Ectodermal cell (in vitro differentiated cells): ENCODE measurements at regions not wholly inside any gene's neighbourhood (a gene's known extent, or its start where the extent isn't known, plus 50 kb on each side); places are given as distances from the start of the nearest gene placed in this dataset.
"Not testable (repeated sequence)": the region's sequence is repeated elsewhere in the genome, so short reads cannot be mapped to it uniquely, and the experiment has no call there.

Experiments used
- H3K27ac ChIP-seq: 2 replicates; pipeline ENCODE4 v1.7.0; 2013; ENCODE audit warnings: mild to moderate bottlenecking, low read depth, low read length; ENCODE audit not compliant: insufficient read depth, poor library complexity, severe bottlenecking
- H3K27me3 ChIP-seq: 2 replicates; pipeline ENCODE4 v1.7.0; 2013; ENCODE audit warnings: mild to moderate bottlenecking, low read length; ENCODE audit not compliant: insufficient read depth, control insufficient read depth, poor library complexity, severe bottlenecking
- H3K36me3 ChIP-seq: one replicate; pipeline ENCODE4 v1.7.0; 2013; ENCODE audit warnings: low read length; ENCODE audit not compliant: control insufficient read depth, insufficient read depth
- H3K4me1 ChIP-seq: one replicate; pipeline ENCODE4 v1.7.0; 2013; ENCODE audit warnings: low read length; ENCODE audit not compliant: control insufficient read depth, insufficient read depth
- H3K4me3 ChIP-seq: 2 replicates; pipeline ENCODE4 v1.7.0; 2013; ENCODE audit warnings: low read depth, low read length, control low read depth; ENCODE audit not compliant: insufficient read depth
- H3K9me3 ChIP-seq: 2 replicates; pipeline ENCODE4 v1.7.0; 2013; ENCODE audit warnings: mild to moderate bottlenecking, low read length, moderate library complexity; ENCODE audit not compliant: control insufficient read depth
- WGBS, 2 experiments: methylation state at CpG; one replicate each; pipeline ENCODE4 v1.1.7; 2013; ENCODE audit warnings: missing lambda C conversion rate in 2 of 2; 5-methylcytosine and 5-hydroxymethylcytosine counted together

DNA sequence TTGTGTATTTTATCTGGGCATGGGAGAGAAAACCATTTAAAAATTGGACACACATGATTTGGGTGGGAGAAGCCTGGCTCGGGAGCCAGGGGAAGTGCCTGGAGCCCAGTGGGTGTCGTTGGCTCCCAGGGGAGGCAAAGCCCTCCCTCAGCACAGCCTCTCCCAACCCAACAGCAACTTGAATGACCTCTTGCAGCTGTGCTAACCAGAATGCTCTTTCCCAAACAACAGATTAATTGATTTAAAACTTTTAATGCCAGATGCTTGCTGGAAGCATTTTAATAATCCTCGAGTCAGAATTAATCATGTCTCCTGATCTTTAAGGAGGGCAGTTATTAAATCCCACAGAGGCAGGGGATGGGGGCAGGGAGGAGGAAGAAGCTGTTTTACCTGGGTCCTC, 401.6 kb downstream of the BUD13 start:
- Histone ChIP-seq H3K9me3 (no peaks in the 10 kb centered on the region), H3K36me3 (no peaks in the 10 kb centered on the region), H3K27me3 (no peaks in the 10 kb centered on the region), H3K27ac (no peak overlapping the region), H3K4me1 (no peaks in the 10 kb centered on the region), H3K4me3 (no peak overlapping the region)
- WGBS, 2 experiments: 93 to 95% methylated on average over 3 of the region's 3 CpGs

DNA sequence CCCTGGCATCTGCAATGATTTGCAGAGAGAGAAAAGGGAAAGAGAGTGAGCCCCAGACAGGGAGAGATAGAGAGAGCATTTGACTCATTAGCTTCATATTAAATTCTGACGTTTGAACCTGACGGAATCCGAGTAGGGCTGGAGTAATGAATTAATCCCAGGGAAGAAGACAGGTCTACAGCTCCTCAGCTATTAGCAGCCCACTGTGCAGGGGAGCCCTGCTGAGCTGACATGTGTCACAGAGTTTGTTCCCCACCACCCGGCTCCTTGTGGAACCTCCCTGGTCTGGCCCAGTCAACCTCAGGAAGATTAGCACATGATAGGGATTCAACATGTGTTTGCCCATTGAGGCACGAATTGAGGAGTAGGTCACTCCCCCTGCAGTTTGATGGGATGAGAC, 404.0 kb downstream of the BUD13 start:
- H3K4me1 ChIP-seq: no peaks in the 10 kb centered on the region
- H3K4me3 ChIP-seq: no peak overlapping the region
- no peak overlapping the region for H3K27ac ChIP-seq
- no peaks in the 10 kb centered on the region for H3K9me3 ChIP-seq
- no peaks in the 10 kb centered on the region for H3K27me3 ChIP-seq
- WGBS, 2 experiments: 90 to 92% methylated on average over 5 of the region's 5 CpGs
- H3K36me3 ChIP-seq: no peaks in the 10 kb centered on the region

- no peaks in the 10 kb centered on the region for H3K36me3 ChIP-seq
- no peak overlapping the region for H3K27ac ChIP-seq
- WGBS, 2 experiments: 63 to 65% methylated on average over 4 of the region's 4 CpGs
Measured at GRCh38 chr11:116366980-116367645, 405.7 kb downstream of the BUD13 start.

DNA sequence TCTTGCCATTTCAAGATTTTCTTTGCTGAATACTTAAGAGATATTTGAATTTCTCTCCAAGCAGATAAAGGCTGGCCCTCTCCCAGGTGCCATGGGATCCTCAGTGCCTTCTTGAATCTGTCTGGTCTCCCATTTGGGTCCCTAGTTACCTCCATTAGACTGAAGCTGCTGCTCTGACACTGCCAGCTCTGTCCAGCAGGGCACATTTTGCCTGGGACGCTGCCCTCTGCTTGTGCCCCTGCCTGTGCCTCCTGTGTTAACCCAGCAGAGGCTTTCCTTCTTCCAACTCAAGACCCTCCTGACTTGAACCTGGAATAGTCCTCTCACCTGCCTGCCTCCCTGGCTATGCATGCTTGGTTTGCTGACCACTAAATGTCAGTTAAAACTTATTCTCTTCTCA, 406.3 kb downstream of the BUD13 start:
- Histone ChIP-seq H3K4me1 (peaks cover 10% of the 10 kb centered on the region), H3K27me3 (no peaks in the 10 kb centered on the region), H3K36me3 (no peaks in the 10 kb centered on the region), H3K9me3 (no peaks in the 10 kb centered on the region), H3K27ac (no peak overlapping the region), H3K4me3 (no peak overlapping the region)
- 81 to 88% methylated on average over 1 of the region's 1 CpG for WGBS, 2 experiments

More at GRCh38 chr11:116366980-116367645, 405.7 kb downstream of the BUD13 start:
- H3K9me3 ChIP-seq: no peaks in the 10 kb centered on the region
- H3K4me1 ChIP-seq: peaks cover 4% of the 10 kb centered on the region
- no peak overlapping the region for H3K4me3 ChIP-seq
- no peaks in the 10 kb centered on the region for H3K27me3 ChIP-seq

GRCh38 chr11:116364925-116365324, 407.9 kb downstream of the BUD13 start:
- peaks cover 12% of the 10 kb centered on the region for H3K4me1 ChIP-seq
- not testable (repeated sequence) for H3K27me3 ChIP-seq, H3K4me3 ChIP-seq, H3K27ac ChIP-seq, H3K9me3 ChIP-seq, H3K36me3 ChIP-seq
- WGBS, 2 experiments: 93 to 100% methylated on average over 4 of the region's 4 CpGs

GRCh38 chr11:116364348-116364747, 408.4 kb downstream of the BUD13 start:
- 95 to 96% methylated on average over 4 of the region's 4 CpGs for WGBS, 2 experiments
- Histone ChIP-seq H3K4me1 (peaks cover 12% of the 10 kb centered on the region), H3K4me3 (no peak overlapping the region), H3K27me3 (no peaks in the 10 kb centered on the region), H3K9me3 (no peaks in the 10 kb centered on the region), H3K27ac (no peak overlapping the region), H3K36me3 (no peaks in the 10 kb centered on the region)

- H3K4me3 ChIP-seq: no peak overlapping the region
- H3K36me3 ChIP-seq: no peaks in the 10 kb centered on the region
- H3K27me3 ChIP-seq: no peaks in the 10 kb centered on the region
- 94% methylated on average over 11 of the region's 11 CpGs for WGBS, 2 experiments
- H3K9me3 ChIP-seq: no peaks in the 10 kb centered on the region
- H3K27ac ChIP-seq: no peak overlapping the region
- peaks cover 12% of the 10 kb centered on the region for H3K4me1 ChIP-seq
Measured at GRCh38 chr11:116360221-116360941, 412.4 kb downstream of the BUD13 start.

GRCh38 chr11:116357784-116358544, 414.8 kb downstream of the BUD13 start:
- no peak overlapping the region for H3K4me3 ChIP-seq
- H3K27me3 ChIP-seq: no peaks in the 10 kb centered on the region
- WGBS, 2 experiments: 58 to 59% methylated on average over 37 of the region's 37 CpGs
- H3K9me3 ChIP-seq: no peaks in the 10 kb centered on the region
- H3K36me3 ChIP-seq: no peaks in the 10 kb centered on the region
- no peak overlapping the region for H3K27ac ChIP-seq
- peaks cover 12% of the 10 kb centered on the region for H3K4me1 ChIP-seq

GRCh38 chr11:116356451-116356850, 416.3 kb downstream of the BUD13 start:
- 91% methylated on average over 7 of the region's 7 CpGs for WGBS, 2 experiments
- H3K27ac ChIP-seq: no peak overlapping the region
- no peak overlapping the region for H3K4me3 ChIP-seq
- H3K36me3 ChIP-seq: no peaks in the 10 kb centered on the region
- no peaks in the 10 kb centered on the region for H3K27me3 ChIP-seq
- no peaks in the 10 kb centered on the region for H3K9me3 ChIP-seq
- H3K4me1 ChIP-seq: peaks cover 2% of the 10 kb centered on the region

GRCh38 chr11:116355104-116355503, 417.7 kb downstream of the BUD13 start:
- Histone ChIP-seq H3K4me1 (no peaks in the 10 kb centered on the region), H3K36me3 (no peaks in the 10 kb centered on the region), H3K27me3 (no peaks in the 10 kb centered on the region), H3K4me3 (no peak overlapping the region), H3K27ac (no peak overlapping the region), H3K9me3 (no peaks in the 10 kb centered on the region)
- WGBS, 2 experiments: 100% methylated on average over 1 of the region's 1 CpG
